ENCODE measurements at regions not wholly inside any gene's neighbourhood (a gene's known extent, or its start where the extent isn't known, plus 50 kb on each side); places are given as distances from the start of the nearest gene placed in this dataset.

DNA sequence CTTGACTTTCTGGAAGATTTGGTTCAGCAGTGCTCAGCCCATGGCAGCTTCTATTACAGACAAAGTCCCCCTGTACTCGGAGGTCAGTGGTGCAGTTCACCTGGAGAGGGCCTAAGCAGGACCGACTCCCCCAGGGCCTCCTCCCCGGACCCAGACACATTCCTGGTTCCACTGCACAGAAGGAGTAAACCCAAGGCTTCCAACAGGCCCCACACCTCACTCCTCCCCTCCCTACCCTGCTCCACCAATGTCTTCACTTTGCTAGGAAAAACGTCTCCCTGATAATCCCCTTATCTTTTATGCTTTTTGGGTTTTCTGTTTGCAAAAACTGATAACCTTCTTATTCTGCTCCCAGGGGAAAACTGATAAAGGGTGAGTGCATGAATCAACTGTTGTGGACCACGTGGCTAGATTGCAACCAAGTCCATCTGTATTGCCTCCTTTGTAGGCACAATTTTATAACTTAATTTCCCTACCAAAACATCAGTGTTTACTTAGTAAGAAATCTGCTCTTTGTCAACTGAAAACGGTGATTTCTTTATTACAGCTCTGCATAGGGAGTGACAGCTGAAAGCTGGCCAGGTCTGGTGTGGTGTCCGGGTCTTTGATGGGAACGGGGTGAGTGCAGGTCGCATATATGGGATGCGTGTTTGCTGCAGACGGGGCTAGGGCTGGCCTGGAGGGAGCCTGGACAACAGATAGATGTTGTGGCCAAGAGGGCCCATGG lies 202.5 kb downstream of the GLI2 start (continued):
- TF ChIP-seq TAF1 (CRISPR knock-in tag; IDR thresholded peaks at IDR 0.05) (peak; percentile 31; the same call in 1 of the 2 replicates), REXO4 (CRISPR knock-in tag; IDR thresholded peaks at IDR 0.05; ENCODE audit: borderline replicate concordance) (no peak), GFI1 (CRISPR knock-in tag; IDR thresholded peaks at IDR 0.05; ENCODE audit: borderline replicate concordance) (0 out of 2 replicates have a peak, but pooled peaks have one; percentile 14), MEIS2 (CRISPR knock-in tag; IDR thresholded peaks at IDR 0.05) (no peak), SIX4 (CRISPR knock-in tag; IDR thresholded peaks at IDR 0.05) (no peak)
- TF ChIP-seq, protein P1, sequence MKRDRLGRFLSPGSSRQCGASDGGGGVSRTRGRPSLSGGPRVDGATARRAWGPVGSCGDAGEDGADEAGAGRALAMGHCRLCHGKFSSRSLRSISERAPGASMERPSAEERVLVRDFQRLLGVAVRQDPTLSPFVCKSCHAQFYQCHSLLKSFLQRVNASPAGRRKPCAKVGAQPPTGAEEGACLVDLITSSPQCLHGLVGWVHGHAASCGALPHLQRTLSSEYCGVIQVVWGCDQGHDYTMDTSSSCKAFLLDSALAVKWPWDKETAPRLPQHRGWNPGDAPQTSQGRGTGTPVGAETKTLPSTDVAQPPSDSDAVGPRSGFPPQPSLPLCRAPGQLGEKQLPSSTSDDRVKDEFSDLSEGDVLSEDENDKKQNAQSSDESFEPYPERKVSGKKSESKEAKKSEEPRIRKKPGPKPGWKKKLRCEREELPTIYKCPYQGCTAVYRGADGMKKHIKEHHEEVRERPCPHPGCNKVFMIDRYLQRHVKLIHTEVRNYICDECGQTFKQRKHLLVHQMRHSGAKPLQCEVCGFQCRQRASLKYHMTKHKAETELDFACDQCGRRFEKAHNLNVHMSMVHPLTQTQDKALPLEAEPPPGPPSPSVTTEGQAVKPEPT (CRISPR knock-in tag; IDR thresholded peaks at IDR 0.05; ENCODE audit: low read depth), result no peak
- TF ChIP-seq, protein P2, sequence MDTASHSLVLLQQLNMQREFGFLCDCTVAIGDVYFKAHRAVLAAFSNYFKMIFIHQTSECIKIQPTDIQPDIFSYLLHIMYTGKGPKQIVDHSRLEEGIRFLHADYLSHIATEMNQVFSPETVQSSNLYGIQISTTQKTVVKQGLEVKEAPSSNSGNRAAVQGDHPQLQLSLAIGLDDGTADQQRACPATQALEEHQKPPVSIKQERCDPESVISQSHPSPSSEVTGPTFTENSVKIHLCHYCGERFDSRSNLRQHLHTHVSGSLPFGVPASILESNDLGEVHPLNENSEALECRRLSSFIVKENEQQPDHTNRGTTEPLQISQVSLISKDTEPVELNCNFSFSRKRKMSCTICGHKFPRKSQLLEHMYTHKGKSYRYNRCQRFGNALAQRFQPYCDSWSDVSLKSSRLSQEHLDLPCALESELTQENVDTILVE (CRISPR knock-in tag; IDR thresholded peaks at IDR 0.05), result no peak
- TF ChIP-seq, protein P3, sequence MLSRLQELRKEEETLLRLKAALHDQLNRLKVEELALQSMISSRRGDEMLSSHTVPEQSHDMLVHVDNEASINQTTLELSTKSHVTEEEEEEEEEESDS (CRISPR knock-in tag; IDR thresholded peaks at IDR 0.05; ENCODE audit: borderline replicate concordance), result no peak
- TF ChIP-seq, protein P4, sequence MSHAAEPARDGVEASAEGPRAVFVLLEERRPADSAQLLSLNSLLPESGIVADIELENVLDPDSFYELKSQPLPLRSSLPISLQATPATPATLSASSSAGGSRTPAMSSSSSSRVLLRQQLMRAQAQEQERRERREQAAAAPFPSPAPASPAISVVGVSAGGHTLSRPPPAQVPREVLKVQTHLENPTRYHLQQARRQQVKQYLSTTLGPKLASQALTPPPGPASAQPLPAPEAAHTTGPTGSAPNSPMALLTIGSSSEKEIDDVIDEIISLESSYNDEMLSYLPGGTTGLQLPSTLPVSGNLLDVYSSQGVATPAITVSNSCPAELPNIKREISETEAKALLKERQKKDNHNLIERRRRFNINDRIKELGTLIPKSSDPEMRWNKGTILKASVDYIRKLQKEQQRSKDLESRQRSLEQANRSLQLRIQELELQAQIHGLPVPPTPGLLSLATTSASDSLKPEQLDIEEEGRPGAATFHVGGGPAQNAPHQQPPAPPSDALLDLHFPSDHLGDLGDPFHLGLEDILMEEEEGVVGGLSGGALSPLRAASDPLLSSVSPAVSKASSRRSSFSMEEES (CRISPR knock-in tag; IDR thresholded peaks at IDR 0.05), result no peak
- TF ChIP-seq, protein P5, sequence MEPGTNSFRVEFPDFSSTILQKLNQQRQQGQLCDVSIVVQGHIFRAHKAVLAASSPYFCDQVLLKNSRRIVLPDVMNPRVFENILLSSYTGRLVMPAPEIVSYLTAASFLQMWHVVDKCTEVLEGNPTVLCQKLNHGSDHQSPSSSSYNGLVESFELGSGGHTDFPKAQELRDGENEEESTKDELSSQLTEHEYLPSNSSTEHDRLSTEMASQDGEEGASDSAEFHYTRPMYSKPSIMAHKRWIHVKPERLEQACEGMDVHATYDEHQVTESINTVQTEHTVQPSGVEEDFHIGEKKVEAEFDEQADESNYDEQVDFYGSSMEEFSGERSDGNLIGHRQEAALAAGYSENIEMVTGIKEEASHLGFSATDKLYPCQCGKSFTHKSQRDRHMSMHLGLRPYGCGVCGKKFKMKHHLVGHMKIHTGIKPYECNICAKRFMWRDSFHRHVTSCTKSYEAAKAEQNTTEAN (CRISPR knock-in tag; conservative IDR thresholded peaks at IDR 0.05), result no peak
- TF ChIP-seq, protein P6, sequence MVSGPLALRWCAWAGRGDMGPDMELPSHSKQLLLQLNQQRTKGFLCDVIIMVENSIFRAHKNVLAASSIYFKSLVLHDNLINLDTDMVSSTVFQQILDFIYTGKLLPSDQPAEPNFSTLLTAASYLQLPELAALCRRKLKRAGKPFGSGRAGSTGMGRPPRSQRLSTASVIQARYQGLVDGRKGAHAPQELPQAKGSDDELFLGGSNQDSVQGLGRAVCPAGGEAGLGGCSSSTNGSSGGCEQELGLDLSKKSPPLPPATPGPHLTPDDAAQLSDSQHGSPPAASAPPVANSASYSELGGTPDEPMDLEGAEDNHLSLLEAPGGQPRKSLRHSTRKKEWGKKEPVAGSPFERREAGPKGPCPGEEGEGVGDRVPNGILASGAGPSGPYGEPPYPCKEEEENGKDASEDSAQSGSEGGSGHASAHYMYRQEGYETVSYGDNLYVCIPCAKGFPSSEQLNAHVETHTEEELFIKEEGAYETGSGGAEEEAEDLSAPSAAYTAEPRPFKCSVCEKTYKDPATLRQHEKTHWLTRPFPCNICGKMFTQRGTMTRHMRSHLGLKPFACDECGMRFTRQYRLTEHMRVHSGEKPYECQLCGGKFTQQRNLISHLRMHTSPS (CRISPR knock-in tag; IDR thresholded peaks at IDR 0.05; ENCODE audit: low read depth), result no peak

All from HepG2 (cell line).